ENCODE measurements at regions not wholly inside any gene's neighbourhood (a gene's known extent, or its start where the extent isn't known, plus 50 kb on each side); places are given as distances from the start of the nearest gene placed in this dataset.

- no peak for TF ChIP-seq ARNT (IDR thresholded peaks at IDR 0.05)
- no peak for TF ChIP-seq BHLHE40 (IDR thresholded peaks at IDR 0.05; ENCODE audit: borderline replicate concordance)
- no peak for TF ChIP-seq LEF1 (IDR thresholded peaks at IDR 0.05; ENCODE audit: borderline replicate concordance)
- TF ChIP-seq ELF4 (IDR thresholded peaks at IDR 0.05), result no peak
- no peak for TF ChIP-seq FOXM1 (IDR thresholded peaks at IDR 0.05; ENCODE audit: borderline replicate concordance)
- TF ChIP-seq SP1 (IDR thresholded peaks at IDR 0.05), result no peak
- no peak for TF ChIP-seq CTBP1 (IDR thresholded peaks at IDR 0.05; ENCODE audit: borderline replicate concordance)
- TF ChIP-seq ZNF384 (IDR thresholded peaks at IDR 0.05), result no peak
- no peak for TF ChIP-seq NFRKB (IDR thresholded peaks at IDR 0.05)
- TF ChIP-seq SUZ12 (IDR thresholded peaks at IDR 0.05), result no peak
- TF ChIP-seq FOXA1 (IDR thresholded peaks at IDR 0.05), result no peak
- TF ChIP-seq, protein P1, sequence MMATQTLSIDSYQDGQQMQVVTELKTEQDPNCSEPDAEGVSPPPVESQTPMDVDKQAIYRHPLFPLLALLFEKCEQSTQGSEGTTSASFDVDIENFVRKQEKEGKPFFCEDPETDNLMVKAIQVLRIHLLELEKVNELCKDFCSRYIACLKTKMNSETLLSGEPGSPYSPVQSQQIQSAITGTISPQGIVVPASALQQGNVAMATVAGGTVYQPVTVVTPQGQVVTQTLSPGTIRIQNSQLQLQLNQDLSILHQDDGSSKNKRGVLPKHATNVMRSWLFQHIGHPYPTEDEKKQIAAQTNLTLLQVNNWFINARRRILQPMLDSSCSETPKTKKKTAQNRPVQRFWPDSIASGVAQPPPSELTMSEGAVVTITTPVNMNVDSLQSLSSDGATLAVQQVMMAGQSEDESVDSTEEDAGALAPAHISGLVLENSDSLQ (IDR thresholded peaks at IDR 0.05), result no peak
- TF ChIP-seq FOXK2 (IDR thresholded peaks at IDR 0.05), result no peak
- TF ChIP-seq L3MBTL2 (conservative IDR thresholded peaks at IDR 0.05), result no peak
- no peak for TF ChIP-seq TARDBP (IDR thresholded peaks at IDR 0.05)
- POLR2A ChIA-PET, result no interaction called here
- no peak for DNase-seq (ENCODE audit: extremely low spot score)
- CTCF ChIA-PET, result no interaction called here
These were observed 382.0 kb downstream of the PSAT1 start for GRCh38 chr9:78678877-78679276.

DNA sequence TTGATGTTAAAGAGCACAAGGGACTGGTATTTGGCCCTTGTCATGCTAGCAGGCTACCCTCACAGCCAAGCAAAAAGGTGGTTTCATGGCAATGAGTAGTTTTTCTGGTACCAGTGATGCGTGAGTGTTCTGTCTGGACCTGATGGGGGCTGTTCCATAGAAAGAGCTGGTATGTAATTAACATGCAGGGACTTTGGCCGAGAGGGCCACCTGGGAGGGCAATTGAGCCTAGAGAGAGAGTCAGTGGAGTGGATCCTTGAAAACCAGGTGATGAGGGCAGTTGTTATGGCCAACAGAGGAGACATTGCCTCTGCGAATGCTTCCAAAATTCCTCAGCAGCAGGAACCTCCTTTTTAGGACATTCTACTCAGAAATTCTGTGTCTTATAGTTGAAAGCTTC is 383.3 kb downstream of the PSAT1 start:
- ChIA-PET CTCF (no interaction called here), POLR2A (no interaction called here)
- TF ChIP-seq SUZ12 (IDR thresholded peaks at IDR 0.05) (no peak), FOXK2 (IDR thresholded peaks at IDR 0.05) (no peak), LEF1 (IDR thresholded peaks at IDR 0.05; ENCODE audit: borderline replicate concordance) (no peak), ZNF384 (IDR thresholded peaks at IDR 0.05) (no peak), FOXM1 (IDR thresholded peaks at IDR 0.05; ENCODE audit: borderline replicate concordance) (no peak), ARNT (IDR thresholded peaks at IDR 0.05) (no peak), HDGF (IDR thresholded peaks at IDR 0.05; ENCODE audit: borderline replicate concordance) (no peak), L3MBTL2 (conservative IDR thresholded peaks at IDR 0.05) (no peak), ELF4 (IDR thresholded peaks at IDR 0.05) (no peak), TARDBP (IDR thresholded peaks at IDR 0.05) (no peak), FOXA1 (IDR thresholded peaks at IDR 0.05) (no peak), NFRKB (IDR thresholded peaks at IDR 0.05) (no peak), CTBP1 (IDR thresholded peaks at IDR 0.05; ENCODE audit: borderline replicate concordance) (no peak), SP1 (IDR thresholded peaks at IDR 0.05) (no peak), BHLHE40 (IDR thresholded peaks at IDR 0.05; ENCODE audit: borderline replicate concordance) (no peak)
- TF ChIP-seq, protein P1 (IDR thresholded peaks at IDR 0.05), result no peak
- no peak for DNase-seq (ENCODE audit: extremely low spot score)

- TF ChIP-seq CTBP1 (IDR thresholded peaks at IDR 0.05; ENCODE audit: borderline replicate concordance) (no peak), SP1 (IDR thresholded peaks at IDR 0.05) (no peak)
- POLR2A ChIA-PET, result no interaction called here
- CTCF ChIA-PET, result no interaction called here
- DNase-seq (ENCODE audit: extremely low spot score), result no peak
These were observed 385.3 kb downstream of the PSAT1 start for GRCh38 chr9:78682216-78682615.

- ChIA-PET CTCF (interaction anchor here (0.6 kb wide), 1 partner anchor 21 kb away, joined by 3 read pairs; no protein-coding TSS in a partner anchor), POLR2A (no interaction called here)
- no peak for DNase-seq (ENCODE audit: extremely low spot score)
- TF ChIP-seq FOXA1 (IDR thresholded peaks at IDR 0.05), result no peak
- no peak for TF ChIP-seq TARDBP (IDR thresholded peaks at IDR 0.05)
- TF ChIP-seq HDGF (IDR thresholded peaks at IDR 0.05; ENCODE audit: borderline replicate concordance), result no peak
These were observed 388.5 kb downstream of the PSAT1 start for GRCh38 chr9:78685471-78685870.

DNA sequence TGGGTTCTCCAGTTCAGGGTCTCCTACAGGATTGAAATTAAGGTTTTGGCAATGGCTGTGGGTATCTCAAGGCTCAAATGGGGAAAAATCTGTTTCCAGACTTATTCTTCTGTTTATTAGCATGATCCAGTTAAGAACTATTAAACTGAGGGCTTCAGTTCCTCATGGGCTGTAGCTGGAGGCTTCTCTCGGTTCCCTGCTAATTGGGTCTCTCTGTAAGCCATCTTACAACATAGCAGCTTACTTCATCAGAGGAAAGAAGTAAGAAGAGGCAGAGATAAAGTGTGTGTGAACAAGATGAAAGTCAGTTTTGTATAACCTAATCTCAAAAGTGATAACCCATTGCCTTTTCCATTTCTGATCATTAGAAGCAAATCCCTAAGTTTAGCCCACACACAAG is 391.9 kb downstream of the PSAT1 start:
- no peak for DNase-seq (ENCODE audit: extremely low spot score)
- ChIA-PET POLR2A (no interaction called here), CTCF (no interaction called here)
- no peak for TF ChIP-seq FOXM1 (IDR thresholded peaks at IDR 0.05; ENCODE audit: borderline replicate concordance)
- TF ChIP-seq TARDBP (IDR thresholded peaks at IDR 0.05), result no peak
- TF ChIP-seq LEF1 (IDR thresholded peaks at IDR 0.05; ENCODE audit: borderline replicate concordance), result no peak
- no peak for TF ChIP-seq ZNF384 (IDR thresholded peaks at IDR 0.05)
- TF ChIP-seq, protein P1 (IDR thresholded peaks at IDR 0.05), result no peak
- TF ChIP-seq SUZ12 (IDR thresholded peaks at IDR 0.05), result no peak
- TF ChIP-seq HDGF (IDR thresholded peaks at IDR 0.05; ENCODE audit: borderline replicate concordance), result no peak
- TF ChIP-seq SP1 (IDR thresholded peaks at IDR 0.05), result no peak
- TF ChIP-seq ELF4 (IDR thresholded peaks at IDR 0.05), result no peak
- no peak for TF ChIP-seq ARNT (IDR thresholded peaks at IDR 0.05)
- no peak for TF ChIP-seq NFRKB (IDR thresholded peaks at IDR 0.05)
- TF ChIP-seq FOXA1 (IDR thresholded peaks at IDR 0.05), result no peak
- no peak for TF ChIP-seq BHLHE40 (IDR thresholded peaks at IDR 0.05; ENCODE audit: borderline replicate concordance)
- TF ChIP-seq CTBP1 (IDR thresholded peaks at IDR 0.05; ENCODE audit: borderline replicate concordance), result no peak
- TF ChIP-seq L3MBTL2 (conservative IDR thresholded peaks at IDR 0.05), result no peak
- no peak for TF ChIP-seq FOXK2 (IDR thresholded peaks at IDR 0.05)

DNA sequence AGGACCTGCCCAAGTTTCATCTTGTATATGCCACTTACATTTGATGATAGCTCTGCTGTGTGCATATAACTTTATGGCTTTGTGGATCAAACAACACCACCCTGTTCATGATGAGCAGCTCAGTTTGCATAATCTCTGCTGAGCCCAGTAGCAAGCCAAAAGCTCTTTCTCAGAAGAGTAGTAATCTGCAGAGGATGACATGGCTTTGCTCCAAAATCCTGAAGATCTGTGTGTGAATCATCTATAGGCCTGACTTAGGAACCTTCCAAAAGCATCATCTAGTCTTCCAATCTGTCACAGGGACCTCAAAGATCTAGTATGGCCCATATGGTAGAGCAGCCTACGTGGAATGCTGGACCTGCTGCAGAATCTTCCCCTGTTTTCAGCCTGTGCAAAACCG is 394.6 kb downstream of the PSAT1 start:
- CTCF ChIA-PET, result no interaction called here
- TF ChIP-seq ZNF384 (IDR thresholded peaks at IDR 0.05) (no peak), LEF1 (IDR thresholded peaks at IDR 0.05; ENCODE audit: borderline replicate concordance) (no peak), SUZ12 (IDR thresholded peaks at IDR 0.05) (no peak), FOXA1 (IDR thresholded peaks at IDR 0.05) (no peak), FOXM1 (IDR thresholded peaks at IDR 0.05; ENCODE audit: borderline replicate concordance) (no peak), ELF4 (IDR thresholded peaks at IDR 0.05) (no peak), TARDBP (IDR thresholded peaks at IDR 0.05) (no peak), BHLHE40 (IDR thresholded peaks at IDR 0.05; ENCODE audit: borderline replicate concordance) (no peak), SP1 (IDR thresholded peaks at IDR 0.05) (no peak), HDGF (IDR thresholded peaks at IDR 0.05; ENCODE audit: borderline replicate concordance) (no peak), L3MBTL2 (conservative IDR thresholded peaks at IDR 0.05) (no peak), NFRKB (IDR thresholded peaks at IDR 0.05) (no peak), ARNT (IDR thresholded peaks at IDR 0.05) (no peak)
- TF ChIP-seq, protein P1 (IDR thresholded peaks at IDR 0.05), result no peak
- no peak for DNase-seq (ENCODE audit: extremely low spot score)
- POLR2A ChIA-PET, result no interaction called here
